Nephron (organoid): ENCODE measurements at regions not wholly inside any gene's neighbourhood (a gene's known extent, or its start where the extent isn't known, plus 50 kb on each side); places are given as distances from the start of the nearest gene placed in this dataset.

Experiments used
- H3K27ac Mint-ChIP-seq, 3 experiments: 2 replicates each; pipeline ENCODE4 v1.8.0; 2020; ENCODE audit warnings: mixed read lengths in 3 of 3, mild to moderate bottlenecking in 2 of 3, moderate library complexity in 1 of 3
- H3K27me3 Mint-ChIP-seq: 2 replicates; pipeline ENCODE4 v1.8.0; 2021; ENCODE audit warnings: low read depth, mild to moderate bottlenecking, moderate library complexity, mixed read lengths
- H3K36me3 Mint-ChIP-seq: 2 replicates; pipeline ENCODE4 v1.8.0; 2020; ENCODE audit warnings: low read depth, mixed read lengths
- H3K4me1 Mint-ChIP-seq: 2 replicates; pipeline ENCODE4 v1.8.0; 2020; ENCODE audit warnings: mixed read lengths
- H3K4me3 Mint-ChIP-seq, 3 experiments: 2 replicates each; pipeline ENCODE4 v1.8.0; 2020; ENCODE audit warnings: mild to moderate bottlenecking in 3 of 3, mixed read lengths in 3 of 3, moderate library complexity in 2 of 3
- H3K9me3 Mint-ChIP-seq: 2 replicates; pipeline ENCODE4 v1.8.0; 2020; ENCODE audit warnings: mixed read lengths
- TF ChIP-seq, protein P1 (sequence below), 3 experiments: fragments of 200-600 bp; sonication (generic); IDR thresholded peaks; one replicate each; pipeline ENCODE4 v1.5.0; 2021; ENCODE audit warnings: antibody characterized with exemption in 3 of 3; ENCODE audit not compliant: unreplicated experiment in 3 of 3

GRCh38 chr13:82791035-82791434 is 1091.2 kb downstream of the SLITRK1 start:
- no peaks in the 10 kb centered on the region for H3K36me3 Mint-ChIP-seq
- no peaks in the 10 kb centered on the region for H3K4me1 Mint-ChIP-seq
- no peaks in the 10 kb centered on the region for H3K9me3 Mint-ChIP-seq
- TF ChIP-seq, protein P1, sequence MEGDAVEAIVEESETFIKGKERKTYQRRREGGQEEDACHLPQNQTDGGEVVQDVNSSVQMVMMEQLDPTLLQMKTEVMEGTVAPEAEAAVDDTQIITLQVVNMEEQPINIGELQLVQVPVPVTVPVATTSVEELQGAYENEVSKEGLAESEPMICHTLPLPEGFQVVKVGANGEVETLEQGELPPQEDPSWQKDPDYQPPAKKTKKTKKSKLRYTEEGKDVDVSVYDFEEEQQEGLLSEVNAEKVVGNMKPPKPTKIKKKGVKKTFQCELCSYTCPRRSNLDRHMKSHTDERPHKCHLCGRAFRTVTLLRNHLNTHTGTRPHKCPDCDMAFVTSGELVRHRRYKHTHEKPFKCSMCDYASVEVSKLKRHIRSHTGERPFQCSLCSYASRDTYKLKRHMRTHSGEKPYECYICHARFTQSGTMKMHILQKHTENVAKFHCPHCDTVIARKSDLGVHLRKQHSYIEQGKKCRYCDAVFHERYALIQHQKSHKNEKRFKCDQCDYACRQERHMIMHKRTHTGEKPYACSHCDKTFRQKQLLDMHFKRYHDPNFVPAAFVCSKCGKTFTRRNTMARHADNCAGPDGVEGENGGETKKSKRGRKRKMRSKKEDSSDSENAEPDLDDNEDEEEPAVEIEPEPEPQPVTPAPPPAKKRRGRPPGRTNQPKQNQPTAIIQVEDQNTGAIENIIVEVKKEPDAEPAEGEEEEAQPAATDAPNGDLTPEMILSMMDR (IDR thresholded peaks at IDR 0.05; ENCODE audit: unreplicated experiment in 3 of 3), result no peak
- no peak overlapping the region for H3K4me3 Mint-ChIP-seq
- no peak overlapping the region for H3K27ac Mint-ChIP-seq
- no peaks in the 10 kb centered on the region for H3K27me3 Mint-ChIP-seq

DNA sequence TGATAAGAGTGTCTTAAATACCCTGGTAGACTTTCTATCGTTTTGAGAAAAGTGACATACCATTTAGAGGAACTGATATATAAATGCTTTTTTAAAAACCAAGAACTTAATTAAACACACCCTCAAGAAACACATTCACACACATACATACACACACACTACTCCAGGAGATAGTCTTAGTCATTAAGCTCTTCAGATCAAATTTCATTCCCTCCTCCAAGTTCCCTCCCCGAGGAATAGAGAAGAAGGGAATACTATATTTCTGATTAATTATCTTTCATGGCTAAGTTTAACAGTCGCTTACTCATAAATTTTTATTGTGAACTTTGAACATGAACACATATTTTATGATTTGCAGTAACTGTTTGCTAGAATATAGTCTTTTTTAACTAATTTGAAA is 1109.5 kb downstream of the SLITRK1 start:
- peaks cover 3% of the 10 kb centered on the region for H3K9me3 Mint-ChIP-seq
- TF ChIP-seq, protein P1 (IDR thresholded peaks at IDR 0.05; ENCODE audit: unreplicated experiment in 3 of 3), result no peak
- H3K27ac Mint-ChIP-seq, result peak overlapping the region; percentile 21 to 84 (median 64)
- H3K4me1 Mint-ChIP-seq, result peaks cover 18% of the 10 kb centered on the region
- H3K36me3 Mint-ChIP-seq, result no peaks in the 10 kb centered on the region
- peak overlapping the region in 1 of 3 experiments; percentile 0 for H3K4me3 Mint-ChIP-seq
- no peaks in the 10 kb centered on the region for H3K27me3 Mint-ChIP-seq

GRCh38 chr13:82766732-82767321 is 1115.4 kb downstream of the SLITRK1 start:
- Mint-ChIP-seq H3K27me3 (no peaks in the 10 kb centered on the region), H3K4me3 (no peak overlapping the region), H3K4me1 (no peaks in the 10 kb centered on the region), H3K9me3 (peaks cover 14% of the 10 kb centered on the region), H3K27ac (no peak overlapping the region), H3K36me3 (peaks cover 8% of the 10 kb centered on the region)
- TF ChIP-seq, protein P1 (IDR thresholded peaks at IDR 0.05; ENCODE audit: unreplicated experiment in 3 of 3), result no peak

DNA sequence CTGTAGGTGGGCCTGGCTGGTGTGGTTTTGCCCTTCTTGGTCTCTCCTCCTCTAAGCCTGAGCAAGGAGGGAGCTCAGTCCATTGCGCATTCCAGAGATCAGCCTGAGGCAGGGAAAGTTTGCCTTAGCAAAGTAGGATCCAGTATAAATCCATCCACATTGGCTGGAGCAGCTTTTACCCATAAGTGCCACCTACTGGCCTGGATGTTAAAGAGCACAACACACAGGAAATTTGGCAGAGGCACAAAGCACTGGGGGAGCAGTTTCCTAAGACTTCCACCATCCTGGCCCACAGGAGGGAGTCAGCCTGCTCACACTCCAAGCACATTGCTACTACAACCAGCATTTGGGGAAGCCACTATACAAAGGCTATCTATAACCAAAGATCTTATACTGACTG is 1124.2 kb downstream of the SLITRK1 start:
- Mint-ChIP-seq H3K9me3 (peaks cover 16% of the 10 kb centered on the region), H3K27ac (no peak overlapping the region), H3K36me3 (no peaks in the 10 kb centered on the region), H3K27me3 (no peaks in the 10 kb centered on the region), H3K4me3 (no peak overlapping the region), H3K4me1 (no peaks in the 10 kb centered on the region)
- TF ChIP-seq, protein P1 (IDR thresholded peaks at IDR 0.05; ENCODE audit: unreplicated experiment in 3 of 3), result no peak

DNA sequence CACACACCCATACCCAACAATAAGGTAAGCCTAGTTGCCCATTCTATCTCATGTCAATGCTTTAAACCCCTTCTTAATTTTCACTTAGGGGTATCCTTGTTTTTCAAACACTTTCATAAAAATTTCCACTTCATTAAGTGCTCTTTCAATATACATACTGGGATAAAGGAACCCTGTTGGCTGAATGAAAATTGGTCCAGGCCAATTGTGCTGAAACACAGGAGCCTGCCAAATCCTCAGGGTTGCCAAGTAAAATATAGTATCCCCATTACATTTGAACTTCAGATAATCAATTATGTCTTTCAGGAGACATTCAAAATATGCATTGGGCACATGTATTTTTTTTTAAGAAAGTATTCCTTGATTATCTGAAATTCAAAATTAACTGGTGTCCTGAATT is 1131.1 kb downstream of the SLITRK1 start:
- no peaks in the 10 kb centered on the region for H3K36me3 Mint-ChIP-seq
- TF ChIP-seq, protein P1 (IDR thresholded peaks at IDR 0.05; ENCODE audit: unreplicated experiment in 3 of 3), result no peak
- H3K27ac Mint-ChIP-seq, result peak overlapping the region in 1 of 3 experiments; percentile 51
- H3K4me3 Mint-ChIP-seq, result no peak overlapping the region
- H3K9me3 Mint-ChIP-seq, result no peaks in the 10 kb centered on the region
- H3K4me1 Mint-ChIP-seq, result peaks cover 9% of the 10 kb centered on the region
- no peaks in the 10 kb centered on the region for H3K27me3 Mint-ChIP-seq

GRCh38 chr13:82749551-82749950 is 1132.7 kb downstream of the SLITRK1 start:
- H3K4me1 Mint-ChIP-seq, result peaks cover 9% of the 10 kb centered on the region
- H3K9me3 Mint-ChIP-seq, result no peaks in the 10 kb centered on the region
- no peaks in the 10 kb centered on the region for H3K36me3 Mint-ChIP-seq
- TF ChIP-seq, protein P1 (IDR thresholded peaks at IDR 0.05; ENCODE audit: unreplicated experiment in 3 of 3), result no peak
- H3K27me3 Mint-ChIP-seq, result no peaks in the 10 kb centered on the region
- no peak overlapping the region for H3K4me3 Mint-ChIP-seq
- no peak overlapping the region for H3K27ac Mint-ChIP-seq
